SH-SY5Y (cell line): ENCODE measurements at regions not wholly inside any gene's neighbourhood (a gene's known extent, or its start where the extent isn't known, plus 50 kb on each side); places are given as distances from the start of the nearest gene placed in this dataset.

Experiments used
- GATA2 ChIP-seq: IDR thresholded peaks from 2 replicates; pipeline ENCODE4 v1.6.1; 2011; ENCODE audit warnings: mild to moderate bottlenecking, low read depth, low read length
- GATA3 ChIP-seq: IDR thresholded peaks from 2 replicates; pipeline ENCODE4 v1.6.1; 2011; ENCODE audit warnings: low read depth, mild to moderate bottlenecking, low read length, moderate library complexity

- TF ChIP-seq GATA3 = no peak
- no peak for TF ChIP-seq GATA2
Observed at GRCh38 chrX:7225338-7225737, 77.4 kb upstream of the PUDP start.

GRCh38 chrX:7223271-7223670, 75.3 kb upstream of the PUDP start:
- TF ChIP-seq GATA2 (no peak), GATA3 (no peak)

- TF ChIP-seq GATA2 (no peak), GATA3 (no peak)
Observed at GRCh38 chrX:7220121-7220520, 72.2 kb upstream of the PUDP start.

GRCh38 chrX:7219153-7219705, 71.3 kb upstream of the PUDP start:
- TF ChIP-seq GATA3 = no peak
- TF ChIP-seq GATA2 = no peak

- TF ChIP-seq GATA2 (no peak), GATA3 (no peak)
Observed at GRCh38 chrX:7218321-7219152, 70.6 kb upstream of the PUDP start.

- TF ChIP-seq GATA2 = no peak
- no peak for TF ChIP-seq GATA3
Observed at GRCh38 chrX:7216981-7217587, 69.1 kb upstream of the PUDP start.

- TF ChIP-seq GATA2 = no peak
- TF ChIP-seq GATA3 = no peak
Observed at GRCh38 chrX:7215842-7216241, 67.9 kb upstream of the PUDP start.

- TF ChIP-seq GATA2 = no peak
- no peak for TF ChIP-seq GATA3
Observed at GRCh38 chrX:7214251-7214650, 66.3 kb upstream of the PUDP start.

- TF ChIP-seq GATA2 (no peak), GATA3 (no peak)
Observed at GRCh38 chrX:7205037-7205577, 57.2 kb upstream of the PUDP start.

GRCh38 chrX:7204619-7205018, 56.7 kb upstream of the PUDP start:
- TF ChIP-seq GATA3 (no peak), GATA2 (no peak)

GRCh38 chrX:7202206-7202605, 54.3 kb upstream of the PUDP start:
- TF ChIP-seq GATA2 = no peak
- TF ChIP-seq GATA3 = no peak

GRCh38 chrX:7201496-7201895, 53.5 kb upstream of the PUDP start:
- no peak for TF ChIP-seq GATA3
- TF ChIP-seq GATA2 = no peak

GRCh38 chrX:7198499-7198898, 50.5 kb upstream of the PUDP start:
- TF ChIP-seq GATA3 = no peak
- TF ChIP-seq GATA2 = no peak
